Ascending aorta (tissue), 2 donors: ENCODE measurements at regions not wholly inside any gene's neighbourhood (a gene's known extent, or its start where the extent isn't known, plus 50 kb on each side); places are given as distances from the start of the nearest gene placed in this dataset.

Experiments
- DNase-seq, 2 donors: peaks; one replicate each; pipeline ENCODE4 v3.0.0-alpha.2; 2019; ENCODE audit warnings: low spot score in 2 of 2
- H3K27ac ChIP-seq, 2 donors: fragments of 200-600 bp; sonication (generic); one replicate each; pipeline ENCODE4 v1.5.1; 2016 to 2017; ENCODE audit warnings: mild to moderate bottlenecking in 1 of 2
- H3K27me3 ChIP-seq: fragments of 200-600 bp; sonication (generic); one replicate; pipeline ENCODE4 v1.5.1; 2017
- H3K36me3 ChIP-seq, 2 donors: fragments of 200-600 bp; sonication (generic); one replicate each; pipeline ENCODE4 v1.5.1; 2016
- H3K4me1 ChIP-seq, 2 donors: fragments of 200-600 bp; sonication (generic); one replicate each; pipeline ENCODE4 v1.5.1; 2016 to 2017; ENCODE audit warnings: mild to moderate bottlenecking in 1 of 2
- H3K4me3 ChIP-seq, 2 donors: fragments of 200-600 bp; sonication (generic); one replicate each; pipeline ENCODE4 v1.5.1; 2016 to 2017; ENCODE audit warnings: mild to moderate bottlenecking in 1 of 2
- H3K9me3 ChIP-seq, 2 donors: fragments of 200-600 bp; sonication (generic); one replicate each; pipeline ENCODE4 v1.5.1; 2016
- intact Hi-C: fragments of 100-400 bp; cut with DNase I; formaldehyde crosslinking; loops from one replicate; pipeline ENCODE4 v1.15.1; 2023
- TF ChIP-seq, protein P1 (sequence below), 3 experiments: fragments of 200-600 bp in 2 of 3; fragments of 450-650 bp in 1 of 3; sonication (generic) in 2 of 3; IDR thresholded peaks; one replicate each; pipeline ENCODE4 v1.5.1; 2016 to 2019; ENCODE audit warnings: antibody characterized with exemption in 3 of 3, mild to moderate bottlenecking in 1 of 3, moderate library complexity in 1 of 3

DNA sequence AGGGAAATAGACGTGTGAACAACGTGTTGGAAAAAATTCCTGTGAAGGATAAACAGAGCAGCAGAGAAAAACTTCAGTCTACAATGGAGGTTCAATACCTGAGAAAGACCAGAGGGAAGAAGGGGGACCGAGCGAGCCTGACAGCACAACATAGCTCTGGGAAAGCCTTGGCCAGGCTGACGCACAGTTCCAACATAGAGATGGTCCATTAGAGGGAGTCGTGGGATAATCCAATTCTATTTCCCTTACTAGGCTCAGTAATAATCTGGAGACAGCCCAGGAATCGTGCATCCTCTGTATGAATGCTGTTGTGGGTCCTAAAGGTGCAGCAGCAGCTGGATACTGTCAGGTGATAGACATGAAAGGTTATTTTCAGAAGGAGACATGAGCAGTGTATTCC lies 370.8 kb upstream of the BTBD3 start:
- H3K4me1 ChIP-seq: peaks cover 0 to 2% of the 10 kb centered on the region in 2 donors
- TF ChIP-seq, protein P1, sequence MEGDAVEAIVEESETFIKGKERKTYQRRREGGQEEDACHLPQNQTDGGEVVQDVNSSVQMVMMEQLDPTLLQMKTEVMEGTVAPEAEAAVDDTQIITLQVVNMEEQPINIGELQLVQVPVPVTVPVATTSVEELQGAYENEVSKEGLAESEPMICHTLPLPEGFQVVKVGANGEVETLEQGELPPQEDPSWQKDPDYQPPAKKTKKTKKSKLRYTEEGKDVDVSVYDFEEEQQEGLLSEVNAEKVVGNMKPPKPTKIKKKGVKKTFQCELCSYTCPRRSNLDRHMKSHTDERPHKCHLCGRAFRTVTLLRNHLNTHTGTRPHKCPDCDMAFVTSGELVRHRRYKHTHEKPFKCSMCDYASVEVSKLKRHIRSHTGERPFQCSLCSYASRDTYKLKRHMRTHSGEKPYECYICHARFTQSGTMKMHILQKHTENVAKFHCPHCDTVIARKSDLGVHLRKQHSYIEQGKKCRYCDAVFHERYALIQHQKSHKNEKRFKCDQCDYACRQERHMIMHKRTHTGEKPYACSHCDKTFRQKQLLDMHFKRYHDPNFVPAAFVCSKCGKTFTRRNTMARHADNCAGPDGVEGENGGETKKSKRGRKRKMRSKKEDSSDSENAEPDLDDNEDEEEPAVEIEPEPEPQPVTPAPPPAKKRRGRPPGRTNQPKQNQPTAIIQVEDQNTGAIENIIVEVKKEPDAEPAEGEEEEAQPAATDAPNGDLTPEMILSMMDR (IDR thresholded peaks at IDR 0.05): no peak
- no peaks in the 10 kb centered on the region for H3K27me3 ChIP-seq
- no peaks in the 10 kb centered on the region for H3K36me3 ChIP-seq
- H3K4me3 ChIP-seq: no peak overlapping the region
- no peak for DNase-seq
- H3K27ac ChIP-seq: no peak overlapping the region
- intact Hi-C loops: no loop called here
- H3K9me3 ChIP-seq: no peaks in the 10 kb centered on the region

DNA sequence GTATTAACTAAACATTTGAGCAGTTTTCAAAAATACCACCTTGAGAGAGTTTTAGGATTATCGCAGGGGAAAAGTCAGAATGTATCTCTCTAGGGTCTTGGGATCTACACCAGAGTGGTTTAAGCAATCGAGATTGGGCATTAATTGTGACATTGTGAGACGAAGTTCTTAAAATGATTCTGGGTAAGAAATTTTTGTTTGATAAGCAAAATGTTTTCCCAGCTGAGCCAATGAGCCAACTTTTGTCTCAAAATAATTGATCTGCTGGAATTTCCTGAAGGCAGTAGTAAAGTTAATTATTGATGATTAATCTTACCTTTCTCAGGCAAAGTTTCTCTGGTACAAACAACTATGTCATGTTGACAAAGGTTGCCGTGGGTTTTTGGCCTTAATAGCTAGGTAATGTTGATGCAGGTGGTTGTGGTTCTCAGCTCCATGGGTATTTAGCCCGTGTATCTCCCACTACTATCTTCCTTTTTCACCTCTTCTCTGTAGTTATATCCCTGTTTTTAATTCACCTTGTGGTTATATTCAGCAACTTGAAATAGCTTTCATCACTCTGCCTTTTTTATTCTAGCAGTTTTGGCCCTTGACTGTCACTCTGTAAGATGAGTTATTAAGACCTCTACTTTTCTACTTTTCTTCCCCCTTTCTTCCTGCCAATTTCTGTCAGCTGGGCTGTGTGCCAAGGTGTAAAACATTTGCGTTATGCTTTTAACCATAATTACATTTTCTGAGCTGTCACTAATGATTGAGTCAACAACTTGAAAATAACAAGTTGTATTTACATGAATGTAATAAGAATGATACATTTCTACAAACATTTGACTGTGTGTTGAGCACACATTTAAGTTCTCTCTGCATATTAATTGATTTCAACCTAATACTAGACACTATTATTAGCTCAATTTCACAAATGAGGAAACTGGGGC lies 368.3 kb upstream of the BTBD3 start:
- Histone ChIP-seq H3K9me3 (no peaks in the 10 kb centered on the region), H3K4me3 (no peak overlapping the region), H3K4me1 (no peaks in the 10 kb centered on the region), H3K36me3 (no peaks in the 10 kb centered on the region), H3K27ac (no peak overlapping the region), H3K27me3 (no peaks in the 10 kb centered on the region)
- DNase-seq: no peak
- intact Hi-C loops: no loop called here
- TF ChIP-seq, protein P1 (IDR thresholded peaks at IDR 0.05): no peak

DNA sequence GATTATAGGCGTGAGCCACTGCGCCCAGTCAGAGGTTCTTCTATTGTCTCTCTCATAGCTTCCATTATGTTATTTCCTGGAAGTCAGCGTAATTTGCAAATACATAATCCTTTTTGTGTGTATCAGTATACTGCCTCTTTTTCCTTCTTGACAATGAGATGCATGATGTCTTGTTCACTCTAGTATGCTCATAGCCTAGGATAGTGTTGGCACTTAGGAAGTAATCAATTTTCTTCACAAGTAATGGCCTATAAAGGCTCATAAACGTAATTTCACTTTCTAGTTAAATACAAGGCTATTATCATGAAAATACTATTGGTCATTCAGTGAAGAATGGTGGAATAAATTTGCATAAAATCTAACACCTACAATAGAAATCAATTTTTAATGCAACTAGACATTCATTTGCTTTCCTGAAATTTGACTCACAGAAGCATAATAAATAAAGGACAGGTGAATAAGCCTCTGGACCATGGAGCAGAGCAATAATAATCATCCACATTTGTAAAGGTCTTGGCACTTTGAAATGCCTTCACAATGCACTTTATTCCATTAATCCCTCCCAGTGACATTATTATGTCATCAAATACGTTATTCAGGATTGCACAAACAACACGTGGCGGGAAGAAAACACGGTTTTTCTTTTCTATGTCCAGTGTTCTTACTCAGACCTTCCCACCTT lies 366.9 kb upstream of the BTBD3 start:
- DNase-seq: no peak
- Histone ChIP-seq H3K4me3 (no peak overlapping the region), H3K36me3 (no peaks in the 10 kb centered on the region), H3K27ac (no peak overlapping the region), H3K9me3 (no peaks in the 10 kb centered on the region), H3K4me1 (no peaks in the 10 kb centered on the region), H3K27me3 (no peaks in the 10 kb centered on the region)
- intact Hi-C loops: no loop called here
- TF ChIP-seq, protein P1 (IDR thresholded peaks at IDR 0.05): no peak

DNA sequence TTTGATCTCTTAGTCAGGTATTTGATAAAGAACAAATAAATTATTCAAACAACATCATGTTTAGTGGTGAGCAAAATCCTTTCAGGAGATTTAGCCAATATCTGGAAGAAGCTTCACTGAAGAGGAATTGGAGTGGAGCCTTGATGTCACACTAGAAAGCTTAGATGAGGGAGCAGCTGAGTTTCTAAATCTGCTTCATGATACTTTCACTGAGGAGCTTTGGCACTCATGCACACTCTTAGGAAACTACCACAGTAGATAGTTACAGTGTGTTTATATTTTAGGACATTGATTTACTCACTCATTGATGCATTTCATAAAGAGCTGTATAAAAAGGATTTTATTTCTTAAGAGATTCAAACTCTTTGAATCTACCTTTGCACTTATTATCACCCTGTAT lies 366.2 kb upstream of the BTBD3 start:
- Histone ChIP-seq H3K27me3 (no peaks in the 10 kb centered on the region), H3K9me3 (no peaks in the 10 kb centered on the region), H3K4me3 (no peak overlapping the region), H3K4me1 (no peaks in the 10 kb centered on the region), H3K27ac (no peak overlapping the region), H3K36me3 (no peaks in the 10 kb centered on the region)
- DNase-seq: no peak
- TF ChIP-seq, protein P1 (IDR thresholded peaks at IDR 0.05): no peak
- intact Hi-C loops: no loop called here

DNA sequence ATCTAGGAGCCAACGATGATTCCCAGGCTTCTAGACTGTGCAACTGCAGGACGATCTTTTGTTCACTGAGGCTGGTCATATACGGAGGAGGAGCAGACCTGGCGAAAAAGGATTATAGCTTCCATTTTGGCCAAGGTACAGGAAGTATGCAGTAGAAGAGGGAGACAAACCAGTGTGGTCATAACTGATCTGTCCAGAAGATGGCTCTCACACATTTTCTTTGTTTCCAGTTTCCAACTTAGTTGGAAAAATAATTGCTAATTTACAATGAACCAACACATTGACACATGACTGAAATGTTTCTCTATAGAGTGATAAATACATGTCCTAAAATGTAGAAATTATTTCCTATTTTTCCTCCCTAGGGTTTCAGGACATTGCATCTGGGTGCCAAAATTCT lies 364.1 kb upstream of the BTBD3 start:
- H3K27ac ChIP-seq: no peak overlapping the region
- no peak overlapping the region for H3K4me3 ChIP-seq
- TF ChIP-seq, protein P1 (IDR thresholded peaks at IDR 0.05): no peak
- H3K4me1 ChIP-seq: no peaks in the 10 kb centered on the region
- H3K36me3 ChIP-seq: no peaks in the 10 kb centered on the region
- no peaks in the 10 kb centered on the region for H3K27me3 ChIP-seq
- intact Hi-C loops: no loop called here
- DNase-seq: no peak
- H3K9me3 ChIP-seq: no peaks in the 10 kb centered on the region
